GM23338 (cell line): ENCODE measurements at regions not wholly inside any gene's neighbourhood (a gene's known extent, or its start where the extent isn't known, plus 50 kb on each side); places are given as distances from the start of the nearest gene placed in this dataset.

Source experiments
- ATAC-seq: fragments of 200-7000 bp; cut with Tn5 transposase; 3 replicates; pipeline ENCODE4 v1.9.1; 2020
- DNase-seq: peaks from one replicate; pipeline ENCODE4 v3.0.0-alpha.2; 2015; ENCODE audit warnings: low spot score
- H2AFZ ChIP-seq: fragments of 200-600 bp; sonication (generic); 2 replicates; pipeline ENCODE4 v1.8.0; 2016; ENCODE audit warnings: antibody characterized with exemption, mild to moderate bottlenecking, moderate library complexity
- H3F3A ChIP-seq: fragments of 200-600 bp; sonication (generic); replicated peaks from 2 replicates; pipeline ENCODE4 v1.8.0; 2017; ENCODE audit warnings: antibody characterized with exemption, mixed run types, low read depth
- H3K27ac ChIP-seq: fragments of 200-600 bp; sonication (generic); 2 replicates; pipeline ENCODE4 v1.6.1; 2016; ENCODE audit warnings: low read depth
- H3K27me3 ChIP-seq: fragments of 200-600 bp; sonication (generic); 2 replicates; pipeline ENCODE4 v1.8.0; 2016; ENCODE audit warnings: mild to moderate bottlenecking, mixed run types, moderate library complexity; ENCODE audit not compliant: insufficient read depth
- H3K36me3 ChIP-seq: fragments of 200-600 bp; sonication (generic); 2 replicates; pipeline ENCODE4 v1.8.0; 2016; ENCODE audit warnings: mild to moderate bottlenecking; ENCODE audit not compliant: insufficient read depth
- H3K4me1 ChIP-seq: fragments of 200-600 bp; sonication (generic); 2 replicates; pipeline ENCODE4 v1.8.0; 2016; ENCODE audit warnings: mild to moderate bottlenecking, moderate library complexity; ENCODE audit not compliant: insufficient read depth
- H3K4me2 ChIP-seq: fragments of 200-600 bp; sonication (generic); 2 replicates; pipeline ENCODE4 v1.7.1; 2017; ENCODE audit warnings: mixed run types
- H3K4me3 ChIP-seq: fragments of 200-600 bp; sonication (generic); 2 replicates; pipeline ENCODE4 v1.6.1; 2016; ENCODE audit warnings: mixed run types
- H3K79me2 ChIP-seq: fragments of 200-600 bp; sonication (generic); replicated peaks from 2 replicates; pipeline ENCODE4 v1.8.0; 2017; ENCODE audit warnings: mild to moderate bottlenecking; ENCODE audit not compliant: insufficient read depth
- H3K9me2 ChIP-seq: fragments of 200-600 bp; sonication (generic); 2 replicates; pipeline ENCODE4 v1.8.0; 2017; ENCODE audit not compliant: insufficient read depth
- H4K20me1 ChIP-seq: fragments of 200-600 bp; sonication (generic); replicated peaks from 2 replicates; pipeline ENCODE4 v1.8.0; 2017; ENCODE audit warnings: mild to moderate bottlenecking; ENCODE audit not compliant: insufficient read depth
- H3K27ac Mint-ChIP-seq: 2 replicates; pipeline ENCODE4 v1.8.0; 2020; ENCODE audit warnings: inconsistent platforms, mild to moderate bottlenecking, moderate library complexity, mixed read lengths
- H3K27me3 Mint-ChIP-seq: 3 replicates; pipeline ENCODE4 v1.8.0; 2022; ENCODE audit warnings: low read depth, mild to moderate bottlenecking, moderate library complexity, mixed read lengths, inconsistent platforms; ENCODE audit not compliant: insufficient read depth, poor library complexity
- H3K36me3 Mint-ChIP-seq: 3 replicates; pipeline ENCODE4 v1.8.0; 2021; ENCODE audit warnings: low read depth, mild to moderate bottlenecking, inconsistent platforms, moderate library complexity, mixed read lengths
- H3K4me1 Mint-ChIP-seq: 3 replicates; pipeline ENCODE4 v1.8.0; 2020; ENCODE audit warnings: mild to moderate bottlenecking, inconsistent platforms, mixed read lengths
- H3K4me3 Mint-ChIP-seq: 3 replicates; pipeline ENCODE4 v1.8.0; 2021; ENCODE audit warnings: moderate library complexity, mild to moderate bottlenecking, inconsistent platforms, mixed read lengths
- H3K9me3 Mint-ChIP-seq: 3 replicates; pipeline ENCODE4 v1.8.0; 2020; ENCODE audit warnings: moderate library complexity, mild to moderate bottlenecking, inconsistent platforms, mixed read lengths
- CTCF ChIP-seq, 2 experiments: fragments of 200-600 bp in 1 of 2; sonication (generic) in 1 of 2; conservative IDR thresholded peaks; 2 replicates each; pipeline versions ENCODE4 v1.5.1 to v1.6.1; 2016 to 2017; ENCODE audit warnings: antibody characterized with exemption in 2 of 2, low read depth in 2 of 2, mild to moderate bottlenecking in 2 of 2, moderate library complexity in 1 of 2
- EZH2phosphoT487 ChIP-seq: fragments of 200-600 bp; sonication (generic); IDR thresholded peaks from one replicate; pipeline ENCODE4 v1.8.1; 2018; ENCODE audit warnings: antibody characterized with exemption; ENCODE audit not compliant: unreplicated experiment
- JUNB ChIP-seq: IDR thresholded peaks from one replicate; pipeline ENCODE4 v1.6.1; 2016; ENCODE audit warnings: antibody characterized with exemption; ENCODE audit not compliant: unreplicated experiment
- NANOG ChIP-seq: IDR thresholded peaks from 2 replicates; pipeline ENCODE4 v1.6.1; 2016; ENCODE audit warnings: antibody characterized with exemption, borderline replicate concordance
- POLR2AphosphoS5 ChIP-seq: IDR thresholded peaks from 2 replicates; pipeline ENCODE4 v1.6.1; 2016; ENCODE audit warnings: antibody characterized with exemption, low read depth
- STAT1 ChIP-seq: IDR thresholded peaks from one replicate; pipeline ENCODE4 v1.6.1; 2016; ENCODE audit warnings: antibody characterized with exemption; ENCODE audit not compliant: unreplicated experiment
- ZNF114 ChIP-seq: fragments of 250-450 bp; sonication (Bioruptor Pico); IDR thresholded peaks from 2 replicates; pipeline ENCODE4 v1.5.0; 2020; ENCODE audit warnings: mild to moderate bottlenecking, moderate library complexity
- ZNF331 ChIP-seq: fragments of 250-450 bp; sonication (Bioruptor Pico); IDR thresholded peaks from 2 replicates; pipeline ENCODE4 v1.5.0; 2020; ENCODE audit warnings: low read depth, mild to moderate bottlenecking, moderate library complexity
- ZNF462 ChIP-seq: fragments of 250-450 bp; sonication (Bioruptor Pico); IDR thresholded peaks from 2 replicates; pipeline ENCODE4 v1.5.0; 2020; ENCODE audit warnings: mild to moderate bottlenecking, moderate library complexity
- TF ChIP-seq, protein P1 (sequence below): IDR thresholded peaks from 2 replicates; pipeline ENCODE4 v1.6.1; 2016; ENCODE audit warnings: antibody characterized with exemption

DNA sequence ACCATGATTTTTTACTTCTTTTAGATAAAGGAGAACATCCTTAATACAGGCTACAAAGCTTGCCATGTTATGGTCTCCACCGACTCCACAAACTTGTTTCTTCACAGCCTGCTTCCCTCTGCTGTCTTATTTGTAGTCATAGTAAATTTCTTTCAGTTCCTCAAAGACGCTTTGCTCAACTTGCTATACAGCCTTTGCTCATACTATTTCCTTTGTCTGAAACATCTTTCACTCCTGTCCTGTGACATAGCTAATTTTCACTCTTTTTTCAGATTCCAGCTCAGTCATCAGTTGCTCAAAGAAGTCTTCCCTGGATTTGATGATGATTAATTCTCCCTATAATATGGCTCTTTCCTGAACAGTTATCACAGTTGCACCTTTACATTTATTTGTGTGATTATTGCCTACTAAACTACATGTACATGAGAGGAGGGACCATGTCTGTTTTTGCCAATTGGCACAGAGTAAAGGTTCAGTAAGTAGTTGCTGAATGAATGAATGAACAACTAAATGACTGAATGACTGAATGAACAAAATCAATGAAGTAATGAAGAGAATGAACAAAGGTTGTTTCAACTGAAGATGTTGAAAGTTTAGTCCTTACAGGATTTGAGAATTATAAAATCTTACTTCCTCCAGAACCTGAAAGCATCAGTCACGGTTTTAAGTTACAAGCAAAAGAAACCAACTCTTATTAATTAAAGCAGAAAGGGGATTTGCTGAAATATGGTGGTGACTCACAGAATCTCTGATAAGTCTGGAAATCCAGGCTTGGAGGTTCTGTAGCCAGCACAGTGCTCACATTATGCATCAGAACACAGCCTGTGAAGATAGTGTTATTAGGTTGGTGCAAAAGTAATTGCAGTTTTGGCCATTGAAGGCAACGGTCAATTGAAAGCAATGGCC, 186.4 kb upstream of the FAM98A start:
- H3K27me3 Mint-ChIP-seq: no peaks in the 10 kb centered on the region
- no peaks in the 10 kb centered on the region for H3K4me1 Mint-ChIP-seq
- Histone ChIP-seq H3K27ac (no peak overlapping the region), H3K36me3 (no peaks in the 10 kb centered on the region), H4K20me1 (no peaks in the 10 kb centered on the region), H3K27me3 (no peaks in the 10 kb centered on the region), H3K79me2 (no peaks in the 10 kb centered on the region), H3K4me2 (no peak overlapping the region), H3K4me3 (no peak overlapping the region), H3F3A (no peaks in the 10 kb centered on the region), H3K4me1 (no peaks in the 10 kb centered on the region), H3K9me2 (0 out of 2 replicates have a peak, but pooled peaks cover 8% of the 10 kb centered on the region), H2AFZ (no peak overlapping the region)
- TF ChIP-seq POLR2AphosphoS5: no peak
- ATAC-seq (no peak), DNase-seq (no peak)
- H3K36me3 Mint-ChIP-seq: no peaks in the 10 kb centered on the region
- no peak overlapping the region for H3K27ac Mint-ChIP-seq
- no peak overlapping the region for H3K4me3 Mint-ChIP-seq
- peaks cover 2% of the 10 kb centered on the region; the same call in 1 of the 3 replicates for H3K9me3 Mint-ChIP-seq

DNA sequence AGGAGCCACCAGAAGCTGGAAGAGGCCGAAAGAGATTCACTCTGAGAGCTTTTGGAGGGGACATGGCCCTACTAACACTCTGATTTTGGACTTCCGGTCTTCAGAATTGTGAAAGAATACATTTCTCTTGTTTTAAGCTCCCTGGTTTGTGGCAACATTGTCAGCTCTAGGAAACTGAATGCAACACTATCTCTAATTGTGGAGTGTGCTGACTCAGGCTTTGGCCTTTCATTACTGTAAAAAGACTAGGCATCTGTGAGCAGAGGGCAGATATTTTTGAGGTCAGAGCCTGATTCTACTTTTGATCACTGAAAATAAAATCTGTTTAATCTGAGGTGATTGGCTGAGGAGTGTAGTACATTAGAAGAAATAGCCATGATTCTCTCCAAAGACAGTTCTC, 185.4 kb upstream of the FAM98A start:
- Mint-ChIP-seq H3K27me3 (no peaks in the 10 kb centered on the region), H3K4me1 (no peaks in the 10 kb centered on the region), H3K27ac (no peak overlapping the region), H3K9me3 (peaks cover 3% of the 10 kb centered on the region; the same call in 1 of the 3 replicates), H3K36me3 (no peaks in the 10 kb centered on the region), H3K4me3 (no peak overlapping the region)
- Histone ChIP-seq H3K4me3 (no peak overlapping the region), H3F3A (no peaks in the 10 kb centered on the region), H3K27me3 (no peaks in the 10 kb centered on the region), H3K27ac (no peak overlapping the region), H2AFZ (peak overlapping the region; percentile 63; the same call in 1 of the 2 replicates), H3K4me2 (no peak overlapping the region), H3K36me3 (no peaks in the 10 kb centered on the region), H3K9me2 (0 out of 2 replicates have a peak, but pooled peaks cover 8% of the 10 kb centered on the region), H3K4me1 (no peaks in the 10 kb centered on the region), H3K79me2 (no peaks in the 10 kb centered on the region), H4K20me1 (no peaks in the 10 kb centered on the region)
- DNase-seq: no peak
- no peak for TF ChIP-seq CTCF (conservative IDR thresholded peaks at IDR 0.05; ENCODE audit: low read depth in 2 of 2)
- TF ChIP-seq STAT1: no peak
- TF ChIP-seq, protein P1, sequence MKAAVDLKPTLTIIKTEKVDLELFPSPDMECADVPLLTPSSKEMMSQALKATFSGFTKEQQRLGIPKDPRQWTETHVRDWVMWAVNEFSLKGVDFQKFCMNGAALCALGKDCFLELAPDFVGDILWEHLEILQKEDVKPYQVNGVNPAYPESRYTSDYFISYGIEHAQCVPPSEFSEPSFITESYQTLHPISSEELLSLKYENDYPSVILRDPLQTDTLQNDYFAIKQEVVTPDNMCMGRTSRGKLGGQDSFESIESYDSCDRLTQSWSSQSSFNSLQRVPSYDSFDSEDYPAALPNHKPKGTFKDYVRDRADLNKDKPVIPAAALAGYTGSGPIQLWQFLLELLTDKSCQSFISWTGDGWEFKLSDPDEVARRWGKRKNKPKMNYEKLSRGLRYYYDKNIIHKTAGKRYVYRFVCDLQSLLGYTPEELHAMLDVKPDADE: no peak
- no peak for TF ChIP-seq JUNB
- no peak for TF ChIP-seq ZNF114
- TF ChIP-seq ZNF462 (CRISPR knock-in tag): no peak
- no peak for TF ChIP-seq NANOG
- no peak for TF ChIP-seq ZNF331 (CRISPR knock-in tag)
- no peak for TF ChIP-seq EZH2phosphoT487
- ATAC-seq: no peak
